HG03045 (cell line): ENCODE measurements at regions not wholly inside any gene's neighbourhood (a gene's known extent, or its start where the extent isn't known, plus 50 kb on each side); places are given as distances from the start of the nearest gene placed in this dataset.
"Not testable (repeated sequence)": the region's sequence is repeated elsewhere in the genome, so short reads cannot be mapped to it uniquely, and the experiment has no call there.

Source experiments
- ATAC-seq: cut with Tn5 transposase; IDR thresholded peaks from one replicate; pipeline ENCODE4 v1.9.1; 2021; ENCODE audit warnings: mild to moderate bottlenecking, moderate library complexity; ENCODE audit not compliant: unreplicated experiment

DNA sequence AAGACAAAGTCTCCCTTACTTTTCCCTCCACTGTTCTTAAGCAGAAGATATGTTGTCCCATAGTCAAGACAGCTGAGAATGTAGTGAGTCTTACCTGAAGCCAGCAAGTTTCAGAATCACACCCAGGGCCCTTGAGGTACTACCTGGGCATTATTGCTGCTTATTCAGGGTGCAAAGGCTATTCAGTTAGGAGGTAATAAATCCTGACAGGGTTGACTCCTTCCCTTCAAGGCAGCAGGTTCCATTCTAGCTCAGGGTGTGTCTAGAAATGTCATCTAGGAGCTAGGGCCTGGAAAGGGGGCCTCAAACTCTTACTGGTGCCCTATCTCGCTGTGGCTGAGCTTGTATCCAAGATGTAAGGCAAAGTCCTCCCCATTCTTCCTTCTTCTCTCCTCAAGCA, 259.0 kb downstream of the FAT4 start:
- ATAC-seq, result no peak

DNA sequence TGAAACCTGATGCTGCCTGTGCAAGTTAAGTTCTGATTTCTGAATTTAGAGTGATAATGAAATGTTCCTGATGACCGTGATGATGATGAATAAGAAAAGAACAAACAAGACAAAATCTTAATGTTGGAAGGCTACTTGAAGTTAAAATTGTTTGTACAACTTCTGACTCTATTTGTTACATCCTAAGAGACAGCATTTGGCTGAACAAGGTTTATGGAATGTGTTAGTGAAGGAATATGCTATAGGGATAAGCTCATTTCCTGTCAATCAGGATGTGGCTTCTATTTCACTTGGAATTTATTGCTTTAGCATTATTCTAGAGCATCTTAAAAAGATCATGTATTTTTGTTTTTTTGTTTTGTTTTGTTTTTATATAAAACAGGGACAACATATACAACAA, 267.5 kb downstream of the FAT4 start:
- no peak for ATAC-seq

DNA sequence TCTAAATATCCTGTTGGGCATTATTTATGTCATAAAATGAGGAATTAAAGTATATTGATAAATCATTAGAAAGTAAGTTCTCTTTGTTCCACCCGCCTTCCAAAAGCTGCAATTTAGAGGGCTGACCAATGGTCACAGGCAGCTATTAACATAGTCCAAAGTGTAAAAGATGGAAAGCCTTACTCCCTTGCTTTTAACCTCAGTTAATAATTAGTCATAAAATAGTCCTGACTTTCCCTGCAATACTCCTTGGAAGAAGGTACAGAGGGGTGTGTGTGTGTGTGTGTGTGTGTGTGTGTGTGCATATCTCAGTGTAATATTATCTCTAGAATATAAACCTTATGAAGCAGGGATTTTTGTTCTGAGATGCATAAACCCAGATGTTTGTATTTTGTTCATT, 275.4 kb downstream of the FAT4 start:
- ATAC-seq, result no peak

DNA sequence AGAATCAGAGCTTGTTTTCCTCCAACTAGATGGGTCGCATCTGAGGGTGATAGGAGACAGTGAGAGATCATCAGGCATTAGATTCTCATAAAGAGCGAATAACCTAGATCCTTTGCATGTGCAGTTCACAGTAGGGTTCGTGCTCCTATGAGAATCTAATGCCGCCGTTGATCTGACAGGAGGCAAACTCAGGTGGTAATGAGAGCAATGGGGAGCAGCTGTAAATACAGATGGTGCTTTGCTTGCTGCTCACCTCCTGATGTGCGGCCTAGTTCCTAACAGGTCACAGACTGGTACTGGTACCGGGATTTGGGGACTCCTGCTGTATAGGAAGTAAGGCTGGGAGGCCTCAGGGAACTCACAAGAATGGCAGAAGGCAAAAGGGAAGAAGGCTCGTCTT, 276.5 kb downstream of the FAT4 start:
- no peak for ATAC-seq

DNA sequence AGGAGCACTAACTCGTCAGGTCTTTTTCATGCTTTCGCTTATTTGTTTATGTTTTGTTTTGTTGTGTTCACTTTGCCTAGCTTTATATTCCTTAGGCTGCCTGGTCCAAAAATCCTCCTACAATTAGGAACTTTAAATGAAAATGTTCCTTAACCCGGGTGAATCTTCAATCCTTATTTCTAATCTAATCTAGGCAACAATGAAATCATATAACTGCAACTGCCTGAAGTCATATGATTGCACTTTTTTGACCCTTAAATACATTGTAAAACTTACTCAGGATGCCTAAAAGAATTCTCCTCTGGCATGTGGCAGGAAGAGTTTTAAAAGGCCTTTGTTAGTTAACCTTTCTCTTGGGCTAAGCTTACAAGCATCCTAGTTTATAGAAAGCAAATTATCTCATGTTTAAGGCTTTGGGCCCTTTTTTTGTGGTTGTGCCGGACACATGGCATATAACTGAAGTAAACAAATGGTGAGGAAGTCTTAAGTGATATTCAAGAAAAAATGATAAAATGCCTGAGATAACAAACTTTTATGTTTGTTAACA, 279.4 kb downstream of the FAT4 start:
- ATAC-seq, result no peak

DNA sequence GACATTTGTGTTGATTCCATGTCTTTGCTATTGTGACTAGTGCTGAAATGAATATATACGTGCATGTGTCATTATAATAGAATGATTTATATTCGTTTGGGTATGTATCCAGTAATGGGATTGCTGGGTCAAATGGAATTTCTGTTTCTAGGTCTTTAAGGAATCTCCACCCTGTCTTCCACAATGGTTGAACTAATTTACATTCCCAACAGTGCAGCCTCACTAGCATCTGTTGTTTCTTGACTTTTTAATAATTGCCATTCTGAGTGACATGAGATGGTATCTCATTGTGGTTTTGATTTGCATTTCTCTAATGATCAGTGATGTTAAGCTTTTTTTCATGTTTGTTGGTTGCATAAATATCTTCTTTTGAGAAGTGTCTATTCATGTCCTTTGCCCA, 291.2 kb downstream of the FAT4 start:
- ATAC-seq, result not testable (repeated sequence)

DNA sequence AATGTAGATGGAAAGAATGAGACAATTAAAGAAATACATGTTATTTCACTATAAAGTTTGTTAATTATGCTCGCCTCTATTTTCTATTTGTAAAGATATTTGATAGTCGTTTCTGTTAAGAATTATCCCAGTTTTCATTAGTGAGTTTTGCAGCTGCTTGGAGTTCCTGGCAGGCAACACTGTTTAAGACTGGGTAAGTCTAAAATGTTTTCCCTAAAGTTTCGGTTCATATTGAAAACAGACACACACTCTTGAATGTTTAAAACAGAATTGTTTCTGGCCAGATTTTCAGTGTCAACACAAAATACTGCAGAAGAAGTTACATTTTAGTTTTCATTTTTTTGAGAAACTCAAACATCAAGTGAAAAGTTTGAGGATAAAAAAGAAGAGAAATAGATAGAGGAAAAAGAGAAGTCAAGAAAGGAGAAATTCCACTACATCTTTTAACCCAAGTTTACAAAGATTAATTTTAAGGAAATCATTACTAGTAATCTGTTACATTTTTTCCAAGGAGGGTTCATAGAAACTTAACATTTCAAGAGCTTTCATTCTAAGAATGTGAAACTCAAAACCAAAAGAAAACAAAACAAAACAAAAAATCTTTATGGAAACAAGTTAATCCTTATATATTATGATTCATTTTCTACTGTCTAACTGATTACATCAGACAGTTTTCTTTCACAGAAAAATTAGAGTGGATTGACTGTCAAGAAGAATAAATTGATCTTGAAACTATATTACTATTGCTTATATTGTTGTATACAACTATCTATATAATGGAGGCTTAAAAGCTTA, 305.5 kb downstream of the FAT4 start:
- no peak for ATAC-seq

DNA sequence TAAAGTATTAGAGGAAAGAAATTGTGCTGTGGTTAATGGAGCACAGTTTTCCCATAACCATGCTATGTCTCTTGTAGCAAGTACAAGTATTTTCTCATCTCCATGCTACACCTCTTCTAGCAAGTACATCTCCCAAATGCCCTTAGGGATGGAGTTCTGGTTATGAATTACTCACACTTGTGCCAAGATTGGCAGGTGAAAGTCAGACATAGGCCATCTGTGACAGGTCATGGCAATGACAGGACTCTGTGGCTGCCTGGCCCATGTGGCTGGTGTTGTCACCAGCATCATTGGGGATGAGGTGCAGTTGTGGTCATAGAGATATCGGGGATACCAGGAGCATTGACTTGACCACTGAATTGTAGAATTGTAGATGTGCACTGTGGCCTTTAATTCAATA, 310.2 kb downstream of the FAT4 start:
- no peak for ATAC-seq

DNA sequence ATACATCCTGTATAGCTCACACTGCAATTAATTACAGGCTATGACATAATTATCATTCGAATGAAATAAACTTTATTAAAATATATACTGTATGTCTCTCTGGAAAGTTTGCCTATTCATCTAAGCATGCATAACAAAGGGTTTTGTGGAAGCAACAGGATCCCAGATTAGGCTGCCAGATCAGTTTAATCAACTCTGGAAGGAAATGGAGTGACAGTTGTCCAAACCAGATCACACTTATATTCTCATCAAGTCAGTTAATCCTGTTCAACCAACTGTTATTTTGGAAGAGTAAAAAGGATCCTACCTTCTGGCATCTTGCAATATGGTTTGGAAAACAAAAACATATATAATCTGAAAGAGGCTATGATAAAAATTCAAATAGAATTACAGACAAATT, 312.2 kb downstream of the FAT4 start:
- no peak for ATAC-seq

DNA sequence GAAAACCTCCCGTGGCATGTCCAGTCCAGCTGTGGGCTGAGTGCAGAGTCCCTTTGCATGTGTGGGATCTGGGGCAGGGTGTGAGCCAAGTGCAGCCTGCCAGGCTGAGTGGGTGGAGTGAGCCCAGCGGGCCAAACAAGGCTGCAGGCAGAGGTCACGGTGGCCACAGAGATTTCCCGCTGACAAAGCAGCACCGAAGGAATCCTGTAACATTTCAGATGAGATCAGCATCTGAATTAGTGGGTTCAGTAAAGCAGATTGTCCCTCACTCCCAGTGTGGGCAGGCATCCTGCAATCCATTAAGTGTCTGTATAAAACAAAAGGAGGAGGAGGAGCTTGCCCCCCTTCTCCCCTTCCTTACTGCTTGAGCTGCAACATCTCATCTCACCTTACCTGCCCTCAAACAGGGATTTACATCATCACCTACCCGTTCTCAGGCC, 324.4 kb downstream of the FAT4 start:
- ATAC-seq, result no peak

DNA sequence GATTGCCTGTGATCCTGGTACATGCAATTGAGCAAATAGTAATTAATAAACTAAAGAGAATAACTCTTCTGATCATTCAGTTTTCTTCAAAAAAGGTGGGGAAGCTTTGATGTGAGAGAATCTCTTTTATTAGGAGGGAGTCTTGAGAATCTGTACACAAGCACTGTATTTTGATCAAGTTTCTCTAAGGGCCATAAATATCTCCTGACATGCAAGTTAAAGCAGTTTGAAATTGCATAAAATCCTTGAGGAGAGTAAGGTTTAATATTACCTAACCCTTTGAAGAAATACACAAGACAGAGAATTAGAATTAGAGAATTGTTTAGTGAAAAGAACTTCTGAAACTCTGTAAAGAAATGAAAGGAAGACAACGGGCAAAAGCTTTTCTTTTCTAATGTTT, 326.9 kb downstream of the FAT4 start:
- no peak for ATAC-seq

DNA sequence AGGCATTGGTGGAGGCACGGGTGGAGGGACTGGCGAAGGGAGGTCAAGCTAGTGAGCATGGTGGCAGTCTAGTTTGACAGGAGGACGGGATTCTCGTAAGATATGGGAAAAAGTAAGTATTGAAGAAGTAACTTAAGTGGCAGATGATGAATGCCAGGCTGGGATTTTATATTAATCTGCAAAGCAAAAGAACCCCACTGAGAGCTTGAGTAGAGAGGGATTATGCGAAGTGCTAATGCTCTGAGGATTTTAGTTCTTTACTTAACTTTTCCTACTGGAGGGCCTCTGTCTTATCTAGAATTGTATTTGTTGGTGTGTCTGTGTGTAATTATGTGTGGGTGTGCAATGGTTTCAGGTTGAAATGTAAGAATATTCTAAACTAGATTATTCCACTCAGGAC, 327.9 kb downstream of the FAT4 start:
- ATAC-seq, result no peak

DNA sequence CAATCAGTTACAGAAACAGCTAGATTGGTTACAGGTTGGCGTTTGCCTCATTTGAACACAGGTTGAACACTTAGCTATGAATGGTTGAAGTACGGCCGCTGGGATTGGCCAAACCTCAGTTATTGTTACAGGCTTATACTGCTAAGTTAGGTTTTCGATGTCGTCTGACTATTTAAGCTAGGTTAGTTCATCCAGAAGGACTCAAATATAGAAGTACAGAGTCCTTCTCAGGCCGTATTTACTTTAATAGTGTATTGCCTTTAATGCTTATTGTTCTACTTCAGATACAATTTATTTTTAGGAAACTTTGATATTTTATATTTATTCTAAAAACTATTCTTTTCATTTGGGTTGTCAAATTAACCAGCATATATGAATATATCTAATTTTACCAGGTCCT, 334.7 kb downstream of the FAT4 start:
- ATAC-seq, result no peak

DNA sequence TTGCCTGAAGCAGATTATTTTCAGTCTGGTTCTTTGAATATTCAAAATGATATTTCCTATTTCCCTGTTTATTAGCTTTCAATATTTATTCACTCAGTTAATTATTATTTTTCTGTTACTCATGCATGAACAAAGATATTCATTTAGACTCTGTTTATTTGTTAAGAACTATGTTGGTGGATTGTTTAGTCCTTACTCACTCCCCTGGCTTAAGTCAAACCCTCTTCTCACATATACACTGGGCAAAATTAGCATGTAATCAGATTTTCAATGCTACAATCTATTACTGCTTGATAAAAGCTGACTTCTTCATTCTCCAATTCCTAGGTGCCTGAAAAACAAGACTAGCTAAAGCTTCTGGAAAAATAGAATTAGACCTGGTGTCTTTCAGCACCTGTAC, 335.8 kb downstream of the FAT4 start:
- ATAC-seq, result no peak

DNA sequence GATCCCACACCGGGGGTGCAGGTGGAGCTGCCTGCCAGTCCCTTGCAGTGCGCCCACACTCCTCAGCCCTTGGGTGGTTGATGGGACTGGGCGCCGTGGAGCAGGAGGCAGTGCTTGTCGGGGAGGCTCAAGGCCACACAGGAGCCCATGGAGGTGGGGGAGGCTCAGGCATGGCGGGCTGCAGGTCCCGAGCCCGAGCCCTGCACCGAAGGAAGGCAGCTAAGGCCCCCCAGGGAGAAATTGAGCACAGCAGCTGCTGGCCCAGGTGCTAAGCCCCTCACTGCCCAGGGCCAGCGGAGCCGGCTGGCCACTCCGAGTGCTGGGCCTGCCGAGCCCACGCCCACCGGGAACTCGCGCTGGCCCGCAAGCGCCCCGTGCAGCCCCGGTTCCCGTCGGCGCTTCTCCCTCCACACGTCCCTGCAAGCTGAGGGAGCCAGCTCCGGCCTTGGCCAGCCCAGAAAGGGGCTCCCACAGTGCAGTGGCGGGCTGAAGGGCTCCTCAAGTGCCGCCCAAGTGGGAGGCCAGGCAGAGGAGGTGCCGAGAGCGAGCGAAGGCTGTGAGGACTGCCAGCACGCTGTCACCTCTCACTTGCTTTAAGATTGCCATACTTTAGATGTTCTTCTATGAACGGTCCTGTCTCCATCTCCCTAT, 337.1 kb downstream of the FAT4 start:
- ATAC-seq, result not testable (repeated sequence)

DNA sequence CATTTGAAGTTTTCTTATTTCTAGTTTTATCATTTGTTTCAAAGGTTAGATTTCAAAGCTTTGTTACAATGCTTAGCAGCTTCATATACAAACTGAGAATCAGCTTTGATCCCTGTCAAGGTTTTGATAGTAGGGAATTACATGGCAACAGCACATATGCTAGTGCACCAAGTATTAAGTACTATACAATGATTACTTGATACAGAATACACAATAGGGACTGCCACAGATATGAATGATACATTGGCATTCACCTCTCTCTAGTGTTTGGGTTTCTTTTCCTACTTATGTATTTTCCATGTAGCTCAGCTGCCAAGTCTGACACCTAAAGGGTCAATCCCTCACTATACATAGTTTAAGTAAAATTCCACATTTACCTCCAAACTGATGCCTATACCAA, 344.0 kb downstream of the FAT4 start:
- ATAC-seq, result no peak

DNA sequence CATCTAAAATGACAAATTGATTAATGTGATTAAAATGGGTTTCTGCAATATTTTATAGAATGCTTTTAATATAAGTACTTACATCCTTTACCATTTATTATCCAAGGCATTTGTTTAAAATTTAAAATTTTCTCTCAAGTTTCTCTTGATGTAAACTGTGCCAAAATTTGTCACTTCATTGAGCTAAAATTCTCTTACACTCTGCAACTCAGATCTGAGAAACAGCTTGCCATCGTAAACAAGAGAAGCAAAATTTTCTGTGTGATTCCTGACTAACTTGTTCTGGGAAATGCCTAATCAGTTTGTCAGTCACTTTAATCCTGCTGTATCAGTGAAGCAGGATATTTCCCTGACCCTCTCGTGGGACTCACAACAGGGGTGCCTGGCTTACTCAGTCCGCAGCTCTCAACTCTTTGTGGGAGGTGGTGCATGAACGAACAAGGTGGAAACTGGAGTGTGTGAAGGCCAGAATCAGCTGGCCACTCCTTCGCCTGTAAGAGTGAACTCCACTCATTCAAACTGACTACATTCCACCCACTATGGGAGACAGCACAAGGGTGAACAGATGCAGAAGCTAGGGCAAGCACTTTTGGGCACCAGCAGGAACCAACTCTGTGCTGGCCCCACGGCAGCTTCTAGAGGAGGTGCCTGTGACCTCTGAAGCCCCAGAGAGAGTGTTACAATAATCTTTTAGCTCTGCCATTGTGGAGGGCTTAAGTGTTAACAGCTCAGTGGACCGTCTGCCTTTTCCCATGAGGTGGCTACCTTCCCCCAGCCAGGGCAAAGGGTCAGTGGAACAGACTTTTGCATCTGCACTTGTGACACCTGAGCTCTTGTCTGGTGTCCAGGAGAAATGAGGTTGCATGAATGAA, 349.4 kb downstream of the FAT4 start:
- no peak for ATAC-seq

DNA sequence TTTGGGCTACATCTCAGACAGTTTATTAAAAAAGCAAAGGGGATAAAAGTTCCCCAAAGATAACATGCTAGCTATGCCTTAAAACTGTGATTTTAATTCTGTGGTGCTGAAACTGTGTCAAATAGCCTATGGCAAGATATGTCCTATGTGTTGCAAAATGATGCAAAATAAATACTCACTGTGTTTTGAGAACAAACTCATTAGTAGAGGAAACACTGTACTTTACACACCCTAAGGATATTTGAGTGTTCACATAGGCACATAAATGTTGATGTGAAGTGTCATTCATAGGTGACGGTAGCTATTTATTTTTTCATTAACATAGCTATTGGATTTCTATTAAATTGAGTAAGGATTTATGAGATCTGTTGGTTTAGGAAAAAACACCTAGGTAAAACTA, 351.9 kb downstream of the FAT4 start:
- ATAC-seq, result no peak

DNA sequence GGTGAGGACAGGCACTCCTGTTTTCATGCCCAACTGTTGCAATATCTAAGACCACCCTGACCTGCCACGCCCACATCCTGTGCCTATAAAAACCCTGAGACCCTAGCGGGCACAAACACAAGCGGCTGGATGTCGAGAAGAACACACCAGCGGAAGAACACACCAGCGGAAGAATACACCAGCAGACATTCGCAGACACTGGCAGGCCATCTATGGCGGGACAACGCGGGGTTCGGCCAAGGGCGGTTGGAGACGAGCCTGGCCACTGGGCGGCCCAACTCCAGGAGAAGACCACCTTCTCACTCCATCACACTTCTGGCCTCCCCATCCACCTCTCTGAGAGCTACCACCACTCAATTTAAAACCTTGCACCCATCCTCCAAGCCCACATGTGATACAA, 361.4 kb downstream of the FAT4 start:
- ATAC-seq, result no peak

DNA sequence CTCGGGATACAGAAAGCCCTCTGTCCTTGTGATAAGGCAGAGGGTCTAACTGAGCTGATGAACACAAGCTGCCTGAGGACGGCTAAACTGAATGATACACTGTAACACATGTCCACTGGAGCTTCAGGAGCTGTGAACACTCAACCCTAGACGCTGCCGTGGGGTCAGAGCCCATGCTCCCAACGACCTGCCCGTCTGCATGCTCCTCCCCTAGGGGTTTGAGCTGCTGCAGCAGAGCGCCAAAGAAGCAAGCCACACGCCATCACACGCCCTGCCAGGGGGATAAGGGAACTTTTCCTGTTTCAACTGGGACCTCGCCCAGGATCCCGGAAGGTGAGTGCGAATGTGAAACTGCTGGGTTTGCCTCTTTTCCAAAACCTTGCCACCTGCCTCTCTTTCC, 361.8 kb downstream of the FAT4 start:
- no peak for ATAC-seq

DNA sequence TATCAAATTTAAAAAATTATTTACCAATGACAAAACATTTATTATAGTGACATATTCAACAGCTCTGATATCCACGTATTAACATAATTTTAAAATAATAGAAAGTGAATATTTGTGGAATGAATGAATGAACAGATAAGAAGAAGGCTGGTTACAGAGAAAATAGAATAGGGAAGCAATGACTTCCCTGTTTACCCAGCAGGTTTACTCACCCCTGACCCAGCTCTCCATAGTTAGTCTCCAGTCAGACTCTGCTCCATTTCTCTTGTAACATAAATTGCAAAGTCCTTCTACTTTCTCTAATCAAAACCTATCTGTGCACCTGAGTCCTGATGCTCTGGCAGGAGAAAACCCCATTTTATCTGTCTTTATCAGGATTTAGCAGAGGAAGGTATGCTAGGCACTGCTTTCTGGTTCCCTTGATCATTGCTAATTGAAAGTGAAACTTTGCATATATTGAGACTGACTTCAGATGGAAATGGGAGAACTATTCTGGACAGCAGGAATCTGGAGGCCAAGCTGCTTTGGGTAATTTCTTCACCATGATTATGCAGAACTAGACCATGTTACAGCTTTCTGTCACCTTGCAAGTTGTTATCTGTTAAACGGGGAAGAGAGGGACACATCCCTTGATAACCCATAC, 363.0 kb downstream of the FAT4 start:
- no peak for ATAC-seq
